ENCODE measurements at regions not wholly inside any gene's neighbourhood (a gene's known extent, or its start where the extent isn't known, plus 50 kb on each side); places are given as distances from the start of the nearest gene placed in this dataset.

GRCh38 chr5:58382131-58382534, 77.8 kb downstream of the PLK2 start:
- Histone ChIP-seq H4K8ac (ENCODE audit: extremely low read depth, insufficient read depth, low read length) (no peak overlapping the region), H3K27ac (ENCODE audit: low read depth, low read length) (no peak overlapping the region), H3K18ac (ENCODE audit: extremely low read depth, low read length) (no peak overlapping the region), H2AK5ac (ENCODE audit: low read depth, low read length) (no peak overlapping the region), H3K4me2 (ENCODE audit: insufficient read depth in 1 of 2, low read depth in 2 of 2, low read length in 2 of 2) (no peak overlapping the region), H3K9ac (replicated peaks in 1 of 4; ENCODE audit: extremely low read depth in 1 of 4, low read depth in 3 of 4, low read length in 3 of 4) (no peak overlapping the region), H4K20me1 (replicated peaks in 1 of 2; ENCODE audit: control insufficient read depth in 1 of 2, insufficient read depth in 2 of 2, low read length in 2 of 2) (no peaks in the 10 kb centered on the region), H2BK15ac (ENCODE audit: low read length) (no peak overlapping the region), H2BK120ac (replicated peaks; ENCODE audit: low read depth, low read length) (no peak overlapping the region), H3K23ac (ENCODE audit: insufficient read length) (no peak overlapping the region), H3K79me2 (ENCODE audit: control insufficient read depth in 1 of 2, insufficient read depth in 2 of 2, low read length in 2 of 2) (no peaks in the 10 kb centered on the region), H3K9me3 (ENCODE audit: insufficient read depth in 2 of 2, low read depth in 1 of 2, low read length in 1 of 2) (peaks cover 32 to 34% of the 10 kb centered on the region in 2 experiments), H2BK5ac (ENCODE audit: low read depth, low read length) (no peak overlapping the region), H3K4me1 (replicated peaks in 1 of 4; ENCODE audit: control insufficient read depth in 3 of 4, insufficient read depth in 4 of 4, low read length in 3 of 4) (no peaks in the 10 kb centered on the region), H3K79me1 (ENCODE audit: low read depth, low read length) (no peaks in the 10 kb centered on the region), H3K4me3 (ENCODE audit: extremely low read depth in 1 of 4, insufficient read depth in 2 of 4, low read depth in 3 of 4, low read length in 4 of 4) (no peak overlapping the region), H4K91ac (replicated peaks; ENCODE audit: insufficient read length, low read length) (no peak overlapping the region), H3K27me3 (replicated peaks in 1 of 4; ENCODE audit: control insufficient read depth in 3 of 4, extremely low read depth in 1 of 4, insufficient read depth in 3 of 4, low read length in 3 of 4) (peaks cover 0 to 1% (median 0%) of the 10 kb centered on the region in 4 experiments; a peak in 1 of 7 replicates), H3K36me3 (ENCODE audit: control insufficient read depth in 2 of 4, insufficient read depth in 4 of 4, low read length in 3 of 4) (no peaks in the 10 kb centered on the region), H2BK12ac (ENCODE audit: low read depth, low read length) (no peak overlapping the region), H4K5ac (ENCODE audit: insufficient read length, low read depth, low read length) (no peak overlapping the region), H2BK20ac (ENCODE audit: low read length) (no peak overlapping the region), H3K56ac (replicated peaks; ENCODE audit: insufficient read length, low read depth, low read length) (no peak overlapping the region), H3K14ac (ENCODE audit: insufficient read length) (no peak overlapping the region), H2AFZ (ENCODE audit: low read length) (no peak overlapping the region), H3K23me2 (ENCODE audit: low read depth, low read length) (no peaks in the 10 kb centered on the region), H3K4ac (replicated peaks; ENCODE audit: insufficient read length, low read depth, low read length) (no peak overlapping the region)
- TF ChIP-seq CHD1 (IDR thresholded peaks at IDR 0.05; ENCODE audit: low read depth, low read length): no peak
- no peak for TF ChIP-seq BACH1 (IDR thresholded peaks at IDR 0.05; ENCODE audit: low read length)
- DNase-seq (ENCODE audit: low read depth in 1 of 2, low spot score in 2 of 2) (no peak), FAIRE-seq (no peak)
- ChIA-PET POLR2A (ENCODE audit: partially characterized antibody) (no interaction called here), CTCF (ENCODE audit: partially characterized antibody) (no interaction called here)
- WGBS, 2 experiments (ENCODE audit: extremely low coverage in 1 of 2, insufficient coverage in 1 of 2, insufficient read length in 1 of 2, insufficient replicate concordance in 2 of 2, low coverage in 1 of 2, low lambda C conversion rate in 2 of 2, missing lambda C conversion rate in 1 of 2): 89% methylated on average over 4 of the region's 4 CpGs; no CpG with 5 or more reads in 1 of the 2 experiments

All from H1 (cell line).